A549 (cell line): ENCODE measurements at regions not wholly inside any gene's neighbourhood (a gene's known extent, or its start where the extent isn't known, plus 50 kb on each side); places are given as distances from the start of the nearest gene placed in this dataset.

Experiments used
- CBX8 ChIP-seq: fragments of 200-600 bp; sonication (generic); IDR thresholded peaks from 2 replicates; pipeline ENCODE4 v1.6.1; 2016
- CTCF ChIP-seq: fragments of >200 bp; sonication (Bioruptor Twin); formaldehyde crosslinking; IDR thresholded peaks from 3 replicates; pipeline ENCODE4 v1.5.1; 2016
- ESRRA ChIP-seq: fragments of 150-350 bp; IDR thresholded peaks from 2 replicates; pipeline ENCODE4 v1.6.1; 2014; ENCODE audit warnings: mild to moderate bottlenecking, low read length, borderline replicate concordance
- MAZ ChIP-seq: fragments of 150-350 bp; IDR thresholded peaks from 2 replicates; pipeline ENCODE4 v1.6.1; 2014; ENCODE audit warnings: antibody characterized with exemption, low read depth, low read length, borderline replicate concordance
- RAD21 ChIP-seq, 2 experiments: fragments of >200 bp in 1 of 2; sonication (Bioruptor Twin) in 1 of 2; formaldehyde crosslinking in 1 of 2; IDR thresholded peaks in 1 of 2; conservative IDR thresholded peaks in 1 of 2; 2 replicates in 1 of 2; 3 replicates in 1 of 2; pipeline ENCODE4 v1.6.1; 2012 to 2018; ENCODE audit warnings: inconsistent platforms in 1 of 2
- REST ChIP-seq: fragments of 200-600 bp; sonication (generic); IDR thresholded peaks from 2 replicates; pipeline ENCODE4 v1.6.1; 2016; ENCODE audit warnings: antibody characterized with exemption, mild to moderate bottlenecking, moderate library complexity
- RNF2 ChIP-seq: fragments of 200-600 bp; sonication (generic); IDR thresholded peaks from 2 replicates; pipeline ENCODE4 v1.6.1; 2016; ENCODE audit warnings: low read depth, mild to moderate bottlenecking, antibody characterized with exemption, moderate library complexity, borderline replicate concordance
- SMC3 ChIP-seq: fragments of >200 bp; sonication (Bioruptor Twin); formaldehyde crosslinking; IDR thresholded peaks from 3 replicates; pipeline ENCODE4 v1.6.1; 2018; ENCODE audit warnings: inconsistent platforms
- TF ChIP-seq, protein P1 (sequence below): fragments of 450-650 bp; IDR thresholded peaks from 2 replicates; pipeline ENCODE4 v1.6.1; 2014; ENCODE audit warnings: antibody characterized with exemption

- TF ChIP-seq ESRRA (no peak), RNF2 (no peak), REST (no peak), SMC3 (no peak), MAZ (no peak), CBX8 (no peak), CTCF (no peak), RAD21 (conservative IDR thresholded peaks at IDR 0.05 in 1 of 2, IDR thresholded peaks at IDR 0.05 in 1 of 2) (no peak)
- TF ChIP-seq, protein P1, sequence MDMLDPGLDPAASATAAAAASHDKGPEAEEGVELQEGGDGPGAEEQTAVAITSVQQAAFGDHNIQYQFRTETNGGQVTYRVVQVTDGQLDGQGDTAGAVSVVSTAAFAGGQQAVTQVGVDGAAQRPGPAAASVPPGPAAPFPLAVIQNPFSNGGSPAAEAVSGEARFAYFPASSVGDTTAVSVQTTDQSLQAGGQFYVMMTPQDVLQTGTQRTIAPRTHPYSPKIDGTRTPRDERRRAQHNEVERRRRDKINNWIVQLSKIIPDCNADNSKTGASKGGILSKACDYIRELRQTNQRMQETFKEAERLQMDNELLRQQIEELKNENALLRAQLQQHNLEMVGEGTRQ: no peak
Observed at GRCh38 chr4:179029683-179030082, 1587.4 kb upstream of the AGA start.
